ENCODE measurements at regions not wholly inside any gene's neighbourhood (a gene's known extent, or its start where the extent isn't known, plus 50 kb on each side); places are given as distances from the start of the nearest gene placed in this dataset.

GRCh38 chrX:3485727-3486126 is 139.3 kb upstream of the MXRA5 start:
- no peak for TF ChIP-seq SP4 (IDR thresholded peaks at IDR 0.05; ENCODE audit: low read length)
- TF ChIP-seq, protein P1, sequence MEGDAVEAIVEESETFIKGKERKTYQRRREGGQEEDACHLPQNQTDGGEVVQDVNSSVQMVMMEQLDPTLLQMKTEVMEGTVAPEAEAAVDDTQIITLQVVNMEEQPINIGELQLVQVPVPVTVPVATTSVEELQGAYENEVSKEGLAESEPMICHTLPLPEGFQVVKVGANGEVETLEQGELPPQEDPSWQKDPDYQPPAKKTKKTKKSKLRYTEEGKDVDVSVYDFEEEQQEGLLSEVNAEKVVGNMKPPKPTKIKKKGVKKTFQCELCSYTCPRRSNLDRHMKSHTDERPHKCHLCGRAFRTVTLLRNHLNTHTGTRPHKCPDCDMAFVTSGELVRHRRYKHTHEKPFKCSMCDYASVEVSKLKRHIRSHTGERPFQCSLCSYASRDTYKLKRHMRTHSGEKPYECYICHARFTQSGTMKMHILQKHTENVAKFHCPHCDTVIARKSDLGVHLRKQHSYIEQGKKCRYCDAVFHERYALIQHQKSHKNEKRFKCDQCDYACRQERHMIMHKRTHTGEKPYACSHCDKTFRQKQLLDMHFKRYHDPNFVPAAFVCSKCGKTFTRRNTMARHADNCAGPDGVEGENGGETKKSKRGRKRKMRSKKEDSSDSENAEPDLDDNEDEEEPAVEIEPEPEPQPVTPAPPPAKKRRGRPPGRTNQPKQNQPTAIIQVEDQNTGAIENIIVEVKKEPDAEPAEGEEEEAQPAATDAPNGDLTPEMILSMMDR (IDR thresholded peaks at IDR 0.05; ENCODE audit: control extremely low read depth in 1 of 3, insufficient read depth in 1 of 3, low read depth in 1 of 3, low read length in 3 of 3): peak in 2 of 3 experiments; percentile 1 to 10; a peak in 2 of 4 replicates
- TF ChIP-seq, protein P2, sequence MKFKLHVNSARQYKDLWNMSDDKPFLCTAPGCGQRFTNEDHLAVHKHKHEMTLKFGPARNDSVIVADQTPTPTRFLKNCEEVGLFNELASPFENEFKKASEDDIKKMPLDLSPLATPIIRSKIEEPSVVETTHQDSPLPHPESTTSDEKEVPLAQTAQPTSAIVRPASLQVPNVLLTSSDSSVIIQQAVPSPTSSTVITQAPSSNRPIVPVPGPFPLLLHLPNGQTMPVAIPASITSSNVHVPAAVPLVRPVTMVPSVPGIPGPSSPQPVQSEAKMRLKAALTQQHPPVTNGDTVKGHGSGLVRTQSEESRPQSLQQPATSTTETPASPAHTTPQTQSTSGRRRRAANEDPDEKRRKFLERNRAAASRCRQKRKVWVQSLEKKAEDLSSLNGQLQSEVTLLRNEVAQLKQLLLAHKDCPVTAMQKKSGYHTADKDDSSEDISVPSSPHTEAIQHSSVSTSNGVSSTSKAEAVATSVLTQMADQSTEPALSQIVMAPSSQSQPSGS (IDR thresholded peaks at IDR 0.05; ENCODE audit: low read length): no peak
- no peak for TF ChIP-seq ATF3 (IDR thresholded peaks at IDR 0.05; ENCODE audit: insufficient read depth, low read depth, low read length)

Measured in H1 (cell line).